GM19463 (cell line): ENCODE measurements at regions not wholly inside any gene's neighbourhood (a gene's known extent, or its start where the extent isn't known, plus 50 kb on each side); places are given as distances from the start of the nearest gene placed in this dataset.
"Not testable (repeated sequence)": the region's sequence is repeated elsewhere in the genome, so short reads cannot be mapped to it uniquely, and the experiment has no call there.

Experiments
- ATAC-seq: cut with Tn5 transposase; IDR thresholded peaks from one replicate; pipeline ENCODE4 v1.9.1; 2021; ENCODE audit warnings: mild to moderate bottlenecking, moderate library complexity; ENCODE audit not compliant: unreplicated experiment

GRCh38 chr2:36235882-36236281 is 119.7 kb upstream of the CRIM1 start:
- no peak for ATAC-seq

DNA sequence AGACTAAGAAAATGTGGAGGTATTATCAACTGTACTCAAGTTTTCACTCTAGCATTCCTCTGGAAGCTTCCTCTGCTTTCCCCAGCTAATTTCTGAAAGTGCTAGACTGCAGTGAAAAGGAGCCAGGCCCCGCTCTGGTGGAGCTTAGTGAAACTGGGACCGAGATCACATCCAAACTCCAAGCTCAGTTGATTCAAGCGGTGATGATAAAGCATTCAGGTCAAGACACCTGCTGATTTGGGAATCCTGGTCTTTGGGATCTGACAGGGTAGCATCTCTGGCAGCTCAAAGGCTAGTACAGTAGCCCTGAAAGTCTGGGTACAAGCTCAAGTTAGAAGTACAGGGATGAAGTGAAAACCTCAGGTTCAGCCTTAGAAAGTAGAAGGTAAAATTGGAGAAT is 120.2 kb upstream of the CRIM1 start:
- no peak for ATAC-seq

DNA sequence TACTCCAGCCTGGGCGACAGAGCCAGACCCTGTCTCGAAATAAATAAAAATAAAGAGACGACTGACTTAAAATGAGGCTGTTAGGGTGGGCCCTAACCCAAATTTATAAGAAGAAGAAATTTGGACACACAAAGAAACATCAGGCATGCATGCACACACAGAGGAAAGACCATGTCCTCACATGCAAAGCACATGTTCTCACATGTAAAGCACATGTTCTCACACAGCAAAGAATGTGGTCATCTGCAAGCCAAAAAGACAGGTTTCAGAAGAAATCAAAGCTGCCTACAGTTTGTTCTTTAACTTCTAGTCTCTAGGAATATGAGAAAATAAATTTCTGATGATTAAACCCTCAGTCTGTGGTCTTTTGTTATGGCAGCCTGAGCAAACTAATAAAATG is 132.3 kb upstream of the CRIM1 start:
- ATAC-seq = no peak

GRCh38 chr2:36222485-36222884 is 133.1 kb upstream of the CRIM1 start:
- ATAC-seq = no peak

DNA sequence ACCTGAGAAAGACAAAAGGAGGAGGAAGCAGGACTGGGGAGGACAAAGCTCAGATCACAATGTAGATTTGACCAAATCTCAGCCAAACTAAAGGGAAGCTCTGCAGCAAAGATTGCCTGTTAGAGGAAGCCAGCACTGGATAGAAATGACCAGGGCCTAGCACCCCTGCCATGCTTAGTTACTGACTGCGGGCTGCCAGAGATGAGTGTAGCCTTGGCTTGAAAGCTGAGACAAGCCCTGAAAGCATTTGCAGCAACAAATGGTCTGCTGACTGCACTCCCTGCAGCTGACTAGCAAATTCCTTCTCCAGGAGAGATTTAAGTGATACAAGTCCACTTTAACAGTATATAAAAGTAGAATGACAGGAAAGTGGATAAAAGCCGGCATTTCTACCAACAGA is 140.9 kb upstream of the CRIM1 start:
- no peak for ATAC-seq

GRCh38 chr2:36203366-36203765 is 152.2 kb upstream of the CRIM1 start:
- no peak for ATAC-seq

DNA sequence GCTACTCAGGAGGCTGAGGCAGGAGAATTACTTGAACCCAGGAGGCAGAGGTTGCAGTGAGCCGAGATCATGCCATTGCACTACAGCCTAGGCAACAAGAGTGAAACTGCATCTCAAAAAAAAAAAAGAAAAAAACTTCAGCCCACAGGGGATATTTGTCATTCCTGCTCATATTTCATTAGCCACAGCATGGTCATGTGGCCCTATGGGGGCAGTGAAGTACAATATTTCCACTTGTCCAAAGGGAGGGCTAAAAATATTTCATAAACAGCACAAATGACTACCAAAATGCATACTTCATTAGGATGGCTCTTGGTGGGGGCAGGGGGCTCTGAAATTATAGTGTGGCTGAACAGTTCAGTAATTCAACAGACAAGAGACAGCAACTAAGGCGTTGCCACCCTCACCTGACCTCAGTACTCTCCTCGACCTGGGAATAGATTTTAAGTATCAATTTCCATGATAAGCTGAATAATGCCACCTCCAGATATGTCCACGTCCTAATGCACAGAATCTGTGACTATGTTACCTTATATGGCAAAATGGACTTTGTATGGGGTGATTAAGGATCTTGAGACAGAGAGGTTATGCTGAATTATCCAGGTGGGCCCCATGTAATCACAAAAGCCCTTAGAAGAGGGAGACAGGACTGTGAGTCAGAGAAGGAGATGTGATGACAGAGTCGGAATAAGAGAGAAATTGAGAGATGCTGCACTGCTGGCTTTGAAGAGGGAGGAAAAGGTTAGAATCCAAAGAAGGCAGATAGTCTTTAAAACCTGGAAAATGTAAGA is 158.2 kb upstream of the CRIM1 start:
- ATAC-seq = no peak

GRCh38 chr2:36193680-36194079 is 161.9 kb upstream of the CRIM1 start:
- no peak for ATAC-seq

DNA sequence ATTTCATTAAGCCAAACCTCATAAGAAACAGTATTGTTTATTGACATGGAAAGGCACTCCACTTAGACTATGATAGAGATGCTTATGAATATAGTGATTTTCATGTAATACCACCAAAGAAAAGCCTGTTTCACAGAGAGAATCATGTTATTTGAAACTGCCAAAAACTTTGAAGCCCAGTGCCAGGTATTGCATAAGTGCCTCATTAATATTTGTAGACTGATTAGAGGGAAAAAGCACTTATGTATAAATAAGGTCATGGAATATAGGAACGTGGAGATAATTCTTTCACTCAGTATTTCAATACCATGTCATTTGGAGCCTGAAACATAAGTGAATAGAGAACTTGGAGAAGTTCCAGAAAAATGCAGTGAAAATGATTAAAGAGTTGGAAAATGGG is 162.6 kb upstream of the CRIM1 start:
- no peak for ATAC-seq

- ATAC-seq = no peak
Measured at GRCh38 chr2:36190097-36190496, 165.5 kb upstream of the CRIM1 start.

DNA sequence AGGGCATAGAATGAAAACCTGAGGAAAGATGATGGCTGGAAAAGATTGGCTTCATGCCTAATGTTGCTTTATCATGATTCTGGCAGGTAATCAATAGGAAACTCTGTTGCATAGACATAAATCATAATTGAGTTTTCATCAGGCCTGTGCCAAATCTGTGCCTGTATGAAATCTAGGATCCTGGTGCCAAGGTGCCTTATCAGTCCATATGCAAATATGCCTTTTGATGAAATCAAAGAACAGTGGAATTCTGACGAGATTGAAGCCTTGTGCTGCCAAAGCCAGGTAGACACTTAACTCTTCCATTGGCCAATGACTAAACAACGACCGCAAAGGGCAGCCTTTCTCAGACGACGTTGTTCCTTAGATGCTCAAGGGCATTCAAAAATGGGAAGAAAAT is 170.0 kb upstream of the CRIM1 start:
- no peak for ATAC-seq

GRCh38 chr2:36184848-36185247 is 170.7 kb upstream of the CRIM1 start:
- ATAC-seq = no peak

- ATAC-seq = not testable (repeated sequence)
Measured at GRCh38 chr2:36180789-36181482, 174.6 kb upstream of the CRIM1 start.

- not testable (repeated sequence) for ATAC-seq
Measured at GRCh38 chr2:36180293-36180692, 175.3 kb upstream of the CRIM1 start.

DNA sequence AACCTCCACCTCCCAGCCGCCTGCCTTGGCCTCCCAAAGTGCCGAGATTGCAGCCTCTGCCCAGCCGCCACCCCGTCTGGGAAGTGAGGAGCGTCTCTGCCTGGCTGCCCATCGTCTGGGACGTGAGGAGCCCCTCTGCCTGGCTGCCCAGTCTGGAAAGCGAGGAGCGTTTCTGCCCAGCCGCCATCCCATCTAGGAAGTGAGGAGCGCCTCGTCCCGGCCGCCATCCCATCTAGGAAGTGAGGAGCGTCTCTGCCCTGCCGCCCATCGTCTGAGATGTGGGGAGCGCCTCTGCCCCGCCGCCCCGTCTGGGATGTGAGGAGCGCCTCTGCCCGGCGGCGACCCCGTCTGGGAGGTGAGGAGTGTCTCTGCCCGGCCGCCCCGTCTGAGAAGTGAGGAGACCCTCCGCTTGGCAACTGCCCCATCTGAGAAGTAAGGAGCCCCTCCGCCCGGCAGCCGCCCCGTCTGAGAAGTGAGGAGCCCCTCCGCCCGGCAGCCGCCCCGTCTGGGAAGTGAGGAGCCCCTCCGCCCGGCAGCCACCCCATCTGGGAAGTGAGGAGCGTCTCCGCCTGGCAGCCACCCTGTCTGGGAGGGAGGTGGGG is 175.8 kb upstream of the CRIM1 start:
- ATAC-seq = not testable (repeated sequence)

DNA sequence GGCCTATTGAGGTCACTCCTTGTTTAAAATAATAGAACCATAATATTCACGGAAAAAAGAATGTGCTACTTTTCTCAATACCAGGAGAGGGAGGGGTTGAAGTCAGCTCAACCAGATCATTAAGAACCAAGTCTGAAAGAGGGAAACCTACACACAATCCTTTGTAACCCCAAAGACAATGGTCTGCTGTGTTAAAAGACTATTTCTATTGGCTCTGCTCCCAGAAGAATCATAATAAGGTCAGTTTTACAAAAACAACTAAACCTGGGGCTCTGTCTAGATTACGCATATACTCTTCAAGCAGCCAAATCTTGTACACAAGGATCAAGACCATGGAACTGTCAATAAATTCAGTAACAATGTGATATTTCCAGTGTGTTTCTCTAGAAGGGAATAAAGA is 177.2 kb upstream of the CRIM1 start:
- no peak for ATAC-seq

DNA sequence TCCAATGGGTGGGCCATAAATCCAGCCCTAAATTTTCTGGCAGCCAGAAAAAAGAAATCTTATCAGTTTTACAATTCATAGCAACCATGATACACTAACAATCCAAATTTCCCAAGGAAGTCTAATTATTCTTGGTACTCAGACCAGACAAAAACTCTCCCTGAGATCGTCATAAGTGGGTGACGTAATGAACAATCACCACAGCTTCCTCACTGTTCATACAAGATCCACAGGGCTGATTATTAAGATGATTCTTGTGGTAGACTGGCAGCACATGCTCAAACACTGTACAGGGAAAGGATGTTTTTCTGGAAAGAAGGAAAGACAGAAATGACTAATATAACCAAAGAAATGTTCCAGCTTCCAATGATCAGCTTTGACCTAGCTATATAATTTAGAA is 178.3 kb upstream of the CRIM1 start:
- ATAC-seq = no peak

DNA sequence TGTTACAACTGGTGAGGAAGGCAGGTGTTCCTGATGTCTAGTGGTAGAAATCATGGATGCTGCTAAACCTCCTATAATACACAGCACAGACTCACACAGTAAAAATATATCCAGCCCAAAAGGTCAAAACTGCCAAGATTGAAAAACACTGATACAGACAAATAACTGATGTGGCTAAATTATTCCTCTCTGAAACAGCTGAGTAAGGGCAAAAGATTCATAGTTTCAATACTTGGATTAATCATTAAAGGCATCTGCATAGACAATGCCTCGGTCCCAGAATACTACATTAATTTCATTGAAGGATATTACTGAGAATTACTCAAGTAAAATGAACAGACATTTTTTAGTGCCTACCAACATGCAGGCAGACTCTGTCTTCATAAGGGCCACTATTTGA is 180.7 kb upstream of the CRIM1 start:
- no peak for ATAC-seq

DNA sequence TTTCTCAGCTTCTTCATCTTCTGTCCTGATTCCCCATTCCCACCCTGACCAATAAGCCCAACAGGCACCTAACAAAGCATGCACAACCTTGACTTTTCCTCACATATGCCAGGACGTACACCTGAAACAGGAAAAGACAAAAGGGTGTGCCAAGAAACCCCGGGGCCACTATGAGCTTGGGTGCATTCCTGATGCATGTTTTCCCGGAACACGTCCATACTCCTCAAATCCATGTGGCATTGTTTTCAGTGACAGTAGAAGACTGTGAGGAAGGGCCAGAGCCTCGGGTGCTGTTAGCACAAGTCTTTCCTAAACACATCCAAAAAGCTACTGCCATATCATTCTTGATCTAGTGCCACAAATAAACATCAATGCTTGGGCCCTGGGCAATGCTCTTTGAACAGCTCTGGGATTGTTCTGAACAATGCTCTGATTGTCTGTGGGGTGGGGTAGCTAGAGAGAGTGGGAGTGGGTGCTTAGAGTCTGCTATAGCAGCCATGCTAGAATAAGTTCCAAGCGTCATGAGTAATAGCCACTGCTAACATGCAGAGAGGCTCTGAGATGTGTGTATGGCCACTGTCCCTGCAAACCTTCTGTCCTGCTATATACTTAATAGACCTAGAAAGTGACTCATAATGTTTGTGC is 181.7 kb upstream of the CRIM1 start:
- no peak for ATAC-seq

DNA sequence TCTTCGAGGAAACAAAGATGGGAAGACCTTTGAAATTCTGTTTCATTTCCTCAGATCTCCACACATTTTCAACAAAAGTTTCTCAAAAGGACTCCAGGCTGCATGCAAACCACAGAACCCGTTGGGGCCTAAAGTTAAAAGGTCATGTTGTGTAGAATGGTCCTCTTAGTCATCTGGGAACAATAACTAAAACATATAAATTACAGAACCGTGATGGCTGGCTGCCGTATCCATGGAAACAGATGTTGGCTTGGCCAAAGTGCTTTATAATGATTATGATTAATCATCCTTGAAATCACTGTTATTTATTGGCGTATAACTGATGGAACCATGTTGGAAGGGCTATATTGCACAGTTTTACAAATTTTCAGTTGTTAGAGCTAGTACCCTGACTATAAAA is 182.8 kb upstream of the CRIM1 start:
- ATAC-seq = no peak

DNA sequence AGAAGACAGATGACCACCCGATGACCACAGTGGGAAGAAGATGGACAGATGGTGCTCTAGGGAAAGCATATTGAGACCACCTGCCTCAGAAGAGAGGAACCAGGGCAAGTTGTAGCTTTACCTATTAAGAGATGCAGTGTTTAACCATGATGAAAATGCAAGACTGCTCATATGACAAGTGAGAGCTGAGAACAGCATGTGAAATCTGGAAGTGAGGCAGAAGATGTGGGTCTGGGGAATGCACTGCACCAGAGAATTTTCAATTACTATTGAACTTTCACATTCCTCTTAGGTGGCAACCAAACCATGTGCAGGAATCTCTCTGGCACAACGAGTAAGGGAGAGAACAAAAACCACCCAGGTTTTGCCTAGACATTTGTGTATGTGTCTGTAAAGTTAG is 184.8 kb upstream of the CRIM1 start:
- ATAC-seq = no peak

DNA sequence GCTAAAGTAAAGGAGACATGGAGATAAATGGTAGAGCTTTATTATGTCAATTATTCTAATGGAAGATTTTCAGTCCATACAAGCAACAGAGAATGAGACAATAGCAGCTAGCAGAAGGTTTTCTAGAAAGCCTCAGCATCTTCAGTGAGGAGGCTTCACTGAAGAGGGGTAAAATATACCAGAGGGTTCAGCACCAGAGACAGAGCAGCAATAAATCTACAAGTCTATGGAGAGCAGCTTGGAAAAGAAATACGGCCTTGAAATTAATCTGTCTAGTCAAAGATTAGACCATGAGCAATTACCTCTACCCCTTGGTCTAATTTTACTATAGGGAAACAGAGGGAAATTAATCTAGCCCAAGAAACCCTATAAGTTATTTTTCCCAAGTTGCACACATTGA is 185.7 kb upstream of the CRIM1 start:
- no peak for ATAC-seq
